ENCODE measurements at regions not wholly inside any gene's neighbourhood (a gene's known extent, or its start where the extent isn't known, plus 50 kb on each side); places are given as distances from the start of the nearest gene placed in this dataset.

DNA sequence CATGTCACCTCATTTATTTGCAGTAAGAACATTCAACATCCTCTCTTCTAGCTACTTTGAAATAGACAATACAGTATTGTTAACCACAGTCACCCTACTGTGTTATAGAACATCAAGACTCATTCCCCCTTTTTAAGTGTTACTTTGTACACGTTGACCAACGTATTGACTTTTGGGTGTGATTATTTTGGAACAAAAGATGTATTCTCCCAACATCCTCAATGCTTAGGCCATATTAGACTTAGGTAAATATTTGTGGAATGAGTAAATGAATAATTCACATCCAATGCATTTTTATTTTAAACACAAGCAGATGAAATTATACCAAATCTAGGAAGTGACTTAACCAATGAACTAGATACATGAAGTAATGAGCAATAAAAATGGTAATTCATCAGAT is 296.6 kb downstream of the CHRM3 start:
- H3K27ac Mint-ChIP-seq = no peak overlapping the region

DNA sequence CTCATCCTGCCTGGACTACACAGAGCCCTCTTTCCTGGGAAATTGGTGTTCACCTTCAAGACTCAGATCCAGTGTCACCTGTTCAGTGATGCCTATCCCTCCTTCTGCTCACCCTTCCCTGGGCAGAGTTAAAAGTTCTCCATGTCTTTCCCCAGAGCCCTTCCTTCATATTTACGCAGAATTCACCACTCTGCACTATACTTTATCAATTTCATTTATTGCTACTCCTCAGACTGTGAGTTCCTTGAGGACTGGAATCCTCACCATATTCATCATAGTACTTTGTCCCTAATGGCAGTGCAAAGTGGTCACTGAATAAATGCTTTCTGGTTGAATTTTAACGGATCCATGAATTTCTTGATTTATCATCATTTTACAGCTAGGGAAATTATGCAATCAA is 300.0 kb downstream of the CHRM3 start:
- Histone ChIP-seq H3K4me2 (replicated peaks; ENCODE audit: extremely low read depth, low read length, poor library complexity, severe bottlenecking) (no peak overlapping the region), H3K27me3 (ENCODE audit: control insufficient read depth in 2 of 2, insufficient read depth in 2 of 2, low read length in 2 of 2) (no peaks in the 10 kb centered on the region), H3K27ac (ENCODE audit: low read depth in 1 of 2, low read length in 2 of 2) (no peak overlapping the region), H3K36me3 (replicated peaks in 1 of 2; ENCODE audit: control insufficient read depth in 1 of 2, insufficient read depth in 2 of 2, low read length in 2 of 2) (no peaks in the 10 kb centered on the region), H4K20me1 (ENCODE audit: insufficient read depth, low read length) (no peaks in the 10 kb centered on the region), H3K4me1 (ENCODE audit: control insufficient read depth in 1 of 2, insufficient read depth in 2 of 2, low read length in 2 of 2) (no peaks in the 10 kb centered on the region), H3K9ac (ENCODE audit: insufficient read depth, low read length, poor library complexity, severe bottlenecking) (no peak overlapping the region), H3K9me3 (replicated peaks in 1 of 2; ENCODE audit: control insufficient read depth in 1 of 2, insufficient read depth in 1 of 2, low read length in 2 of 2) (no peaks in the 10 kb centered on the region), H3K4me3 (replicated peaks in 1 of 3; ENCODE audit: low read depth in 2 of 3, low read length in 3 of 3) (no peak overlapping the region), H2AFZ (ENCODE audit: insufficient read depth, low read depth, low read length, poor library complexity, severe bottlenecking) (no peak overlapping the region), H3K79me2 (ENCODE audit: insufficient read depth, low read length) (no peaks in the 10 kb centered on the region)
- intact Hi-C loops (cut with micrococcal nuclease) = no loop called here
- peaks cover 0 to 1% (median 0%) of the 10 kb centered on the region in 3 donors for H3K27me3 Mint-ChIP-seq (ENCODE audit: low read depth in 3 of 3)
- H3K4me1 Mint-ChIP-seq = no peaks in the 10 kb centered on the region
- H3K36me3 Mint-ChIP-seq = no peaks in the 10 kb centered on the region
- no peak overlapping the region for H3K27ac Mint-ChIP-seq
- TF ChIP-seq, protein P1, sequence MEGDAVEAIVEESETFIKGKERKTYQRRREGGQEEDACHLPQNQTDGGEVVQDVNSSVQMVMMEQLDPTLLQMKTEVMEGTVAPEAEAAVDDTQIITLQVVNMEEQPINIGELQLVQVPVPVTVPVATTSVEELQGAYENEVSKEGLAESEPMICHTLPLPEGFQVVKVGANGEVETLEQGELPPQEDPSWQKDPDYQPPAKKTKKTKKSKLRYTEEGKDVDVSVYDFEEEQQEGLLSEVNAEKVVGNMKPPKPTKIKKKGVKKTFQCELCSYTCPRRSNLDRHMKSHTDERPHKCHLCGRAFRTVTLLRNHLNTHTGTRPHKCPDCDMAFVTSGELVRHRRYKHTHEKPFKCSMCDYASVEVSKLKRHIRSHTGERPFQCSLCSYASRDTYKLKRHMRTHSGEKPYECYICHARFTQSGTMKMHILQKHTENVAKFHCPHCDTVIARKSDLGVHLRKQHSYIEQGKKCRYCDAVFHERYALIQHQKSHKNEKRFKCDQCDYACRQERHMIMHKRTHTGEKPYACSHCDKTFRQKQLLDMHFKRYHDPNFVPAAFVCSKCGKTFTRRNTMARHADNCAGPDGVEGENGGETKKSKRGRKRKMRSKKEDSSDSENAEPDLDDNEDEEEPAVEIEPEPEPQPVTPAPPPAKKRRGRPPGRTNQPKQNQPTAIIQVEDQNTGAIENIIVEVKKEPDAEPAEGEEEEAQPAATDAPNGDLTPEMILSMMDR (IDR thresholded peaks at IDR 0.05) = no peak
- 100% methylated on average over 1 of the region's 2 CpGs for WGBS (ENCODE audit: insufficient coverage)
- peaks cover 0 to 3% (median 0%) of the 10 kb centered on the region in 7 donors for H3K9me3 Mint-ChIP-seq
- no peak for DNase-seq
- no peak overlapping the region for H3K4me3 Mint-ChIP-seq

More for the DNA sequence above, 296.6 kb downstream of the CHRM3 start:
- no CpG with 5 or more reads among the region's 2 CpGs for WGBS (ENCODE audit: insufficient coverage)
- Histone ChIP-seq H3K27me3 (ENCODE audit: control insufficient read depth in 2 of 2, insufficient read depth in 2 of 2, low read length in 2 of 2) (no peaks in the 10 kb centered on the region), H3K4me3 (replicated peaks in 1 of 3; ENCODE audit: low read depth in 2 of 3, low read length in 3 of 3) (no peak overlapping the region), H3K9ac (ENCODE audit: insufficient read depth, low read length, poor library complexity, severe bottlenecking) (no peak overlapping the region), H3K79me2 (ENCODE audit: insufficient read depth, low read length) (no peaks in the 10 kb centered on the region), H4K20me1 (ENCODE audit: insufficient read depth, low read length) (no peaks in the 10 kb centered on the region), H3K9me3 (replicated peaks in 1 of 2; ENCODE audit: control insufficient read depth in 1 of 2, insufficient read depth in 1 of 2, low read length in 2 of 2) (no peaks in the 10 kb centered on the region), H3K4me2 (replicated peaks; ENCODE audit: extremely low read depth, low read length, poor library complexity, severe bottlenecking) (no peak overlapping the region), H3K27ac (ENCODE audit: low read depth in 1 of 2, low read length in 2 of 2) (no peak overlapping the region), H2AFZ (ENCODE audit: insufficient read depth, low read depth, low read length, poor library complexity, severe bottlenecking) (no peak overlapping the region), H3K36me3 (replicated peaks in 1 of 2; ENCODE audit: control insufficient read depth in 1 of 2, insufficient read depth in 2 of 2, low read length in 2 of 2) (no peaks in the 10 kb centered on the region), H3K4me1 (ENCODE audit: control insufficient read depth in 1 of 2, insufficient read depth in 2 of 2, low read length in 2 of 2) (no peaks in the 10 kb centered on the region)
- Mint-ChIP-seq H3K27me3 (ENCODE audit: low read depth in 3 of 3) (peaks cover 0 to 1% (median 0%) of the 10 kb centered on the region in 3 donors), H3K4me3 (no peak overlapping the region), H3K36me3 (no peaks in the 10 kb centered on the region), H3K4me1 (no peaks in the 10 kb centered on the region), H3K9me3 (peaks cover 0 to 7% (median 0%) of the 10 kb centered on the region in 7 donors)
- no peak for DNase-seq
- intact Hi-C loops (cut with micrococcal nuclease) = no loop called here
- TF ChIP-seq, protein P1 (IDR thresholded peaks at IDR 0.05) = no peak

Data from CD14-positive monocyte (primary cell).